Liver (tissue), 8 donors: ENCODE measurements at regions not wholly inside any gene's neighbourhood (a gene's known extent, or its start where the extent isn't known, plus 50 kb on each side); places are given as distances from the start of the nearest gene placed in this dataset.

Source experiments
- DNase-seq: peaks from one replicate; pipeline ENCODE4 v3.0.0-alpha.2; 2017; ENCODE audit warnings: low spot score
- H3K27ac ChIP-seq, 2 donors: one replicate each; pipeline ENCODE4 v1.7.0; 2013; ENCODE audit warnings: inconsistent platforms in 2 of 2, low read length in 2 of 2, control low read depth in 1 of 2, low read depth in 1 of 2, mild to moderate bottlenecking in 1 of 2
- H3K27me3 ChIP-seq, 4 donors: one replicate each; pipeline versions ENCODE4 v1.6.1 to v1.7.0; 2013; ENCODE audit warnings: low read length in 3 of 4, inconsistent platforms in 1 of 4, mild to moderate bottlenecking in 1 of 4, moderate library complexity in 1 of 4; ENCODE audit not compliant: control insufficient read depth in 4 of 4, insufficient read depth in 4 of 4
- H3K36me3 ChIP-seq, 4 donors: one replicate each; pipeline versions ENCODE4 v1.6.1 to v1.7.0; 2013; ENCODE audit warnings: low read length in 3 of 4, mild to moderate bottlenecking in 3 of 4, low read depth in 1 of 4, moderate library complexity in 1 of 4; ENCODE audit not compliant: control insufficient read depth in 4 of 4, insufficient read depth in 3 of 4
- H3K4me1 ChIP-seq, 4 donors: one replicate each; pipeline versions ENCODE4 v1.6.1 to v1.7.0; 2013; ENCODE audit warnings: low read length in 3 of 4, mild to moderate bottlenecking in 3 of 4, moderate library complexity in 1 of 4; ENCODE audit not compliant: control insufficient read depth in 4 of 4, insufficient read depth in 4 of 4
- H3K4me3 ChIP-seq, 3 donors: one replicate each; pipeline versions ENCODE4 v1.6.1 to v1.7.0; 2013; ENCODE audit warnings: low read length in 3 of 3, control low read depth in 1 of 3, low read depth in 1 of 3, mild to moderate bottlenecking in 1 of 3
- H3K9ac ChIP-seq, 2 donors: one replicate each; pipeline ENCODE4 v1.7.0; 2013; ENCODE audit warnings: low read length in 2 of 2, mild to moderate bottlenecking in 2 of 2, moderate library complexity in 2 of 2, control low read depth in 1 of 2, low read depth in 1 of 2
- H3K9me3 ChIP-seq, 4 donors: one replicate each; pipeline versions ENCODE4 v1.6.1 to v1.7.0; 2013; ENCODE audit warnings: low read length in 3 of 4; ENCODE audit not compliant: control insufficient read depth in 4 of 4
- FOXA1 ChIP-seq: IDR thresholded peaks from 2 replicates; pipeline ENCODE4 v1.6.1; 2016; ENCODE audit warnings: antibody characterized with exemption
- FOXA2 ChIP-seq: IDR thresholded peaks from 2 replicates; pipeline ENCODE4 v1.6.1; 2016; ENCODE audit warnings: antibody characterized with exemption
- GABPA ChIP-seq, 2 donors: IDR thresholded peaks in 1 of 2; conservative IDR thresholded peaks in 1 of 2; 2 replicates each; pipeline ENCODE4 v1.6.1; 2016; ENCODE audit warnings: antibody characterized with exemption in 2 of 2, mild to moderate bottlenecking in 1 of 2, moderate library complexity in 1 of 2
- HNF4A ChIP-seq, 2 donors: conservative IDR thresholded peaks; 2 replicates each; pipeline ENCODE4 v1.6.1; 2016; ENCODE audit warnings: antibody characterized with exemption in 2 of 2, mild to moderate bottlenecking in 2 of 2
- JUND ChIP-seq, 2 donors: IDR thresholded peaks; 2 replicates each; pipeline ENCODE4 v1.6.1; 2016; ENCODE audit warnings: antibody characterized with exemption in 2 of 2
- NR2F2 ChIP-seq: IDR thresholded peaks from 2 replicates; pipeline ENCODE4 v1.6.1; 2016; ENCODE audit warnings: antibody characterized with exemption
- RXRA ChIP-seq, 2 donors: IDR thresholded peaks; 2 replicates each; pipeline ENCODE4 v1.6.1; 2017 to 2018; ENCODE audit warnings: antibody characterized with exemption in 2 of 2, mild to moderate bottlenecking in 1 of 2
- SP1 ChIP-seq: IDR thresholded peaks from 2 replicates; pipeline ENCODE4 v1.6.1; 2018; ENCODE audit warnings: antibody characterized with exemption, mild to moderate bottlenecking
- TAF1 ChIP-seq: conservative IDR thresholded peaks from 2 replicates; pipeline ENCODE4 v1.6.1; 2016; ENCODE audit warnings: antibody characterized with exemption, mild to moderate bottlenecking
- YY1 ChIP-seq: IDR thresholded peaks from 2 replicates; pipeline ENCODE4 v1.6.1; 2016; ENCODE audit warnings: antibody characterized with exemption, mild to moderate bottlenecking
- WGBS: extraction: QIAGEN DNeasy Blood & Tissue Kit; methylation state at CpG from one replicate; pipeline ENCODE4 v1.1.7; 2013; 5-methylcytosine and 5-hydroxymethylcytosine counted together
- TF ChIP-seq, protein P1 (sequence below): IDR thresholded peaks from 2 replicates; pipeline ENCODE4 v1.6.1; 2016; ENCODE audit warnings: antibody characterized with exemption, mild to moderate bottlenecking
- TF ChIP-seq, protein P2 (sequence below): IDR thresholded peaks from 2 replicates; pipeline ENCODE4 v1.6.1; 2016; ENCODE audit warnings: antibody characterized with exemption
- TF ChIP-seq, protein P3 (sequence below): IDR thresholded peaks from 2 replicates; pipeline ENCODE4 v1.6.1; 2016; ENCODE audit warnings: antibody characterized with exemption
- TF ChIP-seq, protein P4 (sequence below): fragments of 150-350 bp; IDR thresholded peaks from 2 replicates; pipeline ENCODE4 v1.5.1; 2017; ENCODE audit warnings: improper control_type of control experiment, low read depth, low read length; ENCODE audit not compliant: missing input control
- donor health status: healthy.
- donor health status: healthy.
- donor health status: healthy.
- donor health status: healthy.
- donor health status: healthy.

DNA sequence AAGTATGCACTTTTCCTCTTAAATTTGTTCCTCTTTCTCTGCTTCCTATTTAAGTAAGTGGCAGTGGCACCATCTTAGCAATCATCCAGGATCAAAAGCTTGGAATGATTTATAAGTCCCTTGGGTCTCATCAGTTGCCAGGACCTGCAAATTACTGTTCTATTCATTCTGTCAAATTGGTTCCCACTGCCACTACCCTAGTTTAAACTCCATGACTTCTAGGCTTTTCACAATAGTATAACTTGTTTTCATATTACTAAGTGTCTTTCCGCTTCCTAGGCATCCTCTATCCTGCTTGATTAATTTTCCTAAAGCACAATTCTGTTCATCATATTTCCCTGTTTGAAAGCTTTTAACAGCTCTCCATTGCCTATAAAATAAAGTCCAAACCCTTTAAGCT lies 363.9 kb upstream of the MEF2C start:
- no peak for DNase-seq
- Histone ChIP-seq H3K9ac (no peak overlapping the region), H3K4me1 (no peaks in the 10 kb centered on the region), H3K27me3 (peaks cover 0 to 2% (median 0%) of the 10 kb centered on the region in 4 donors), H3K9me3 (no peaks in the 10 kb centered on the region), H3K36me3 (no peaks in the 10 kb centered on the region), H3K4me3 (no peak overlapping the region), H3K27ac (no peak overlapping the region)
- TF ChIP-seq, protein P1, sequence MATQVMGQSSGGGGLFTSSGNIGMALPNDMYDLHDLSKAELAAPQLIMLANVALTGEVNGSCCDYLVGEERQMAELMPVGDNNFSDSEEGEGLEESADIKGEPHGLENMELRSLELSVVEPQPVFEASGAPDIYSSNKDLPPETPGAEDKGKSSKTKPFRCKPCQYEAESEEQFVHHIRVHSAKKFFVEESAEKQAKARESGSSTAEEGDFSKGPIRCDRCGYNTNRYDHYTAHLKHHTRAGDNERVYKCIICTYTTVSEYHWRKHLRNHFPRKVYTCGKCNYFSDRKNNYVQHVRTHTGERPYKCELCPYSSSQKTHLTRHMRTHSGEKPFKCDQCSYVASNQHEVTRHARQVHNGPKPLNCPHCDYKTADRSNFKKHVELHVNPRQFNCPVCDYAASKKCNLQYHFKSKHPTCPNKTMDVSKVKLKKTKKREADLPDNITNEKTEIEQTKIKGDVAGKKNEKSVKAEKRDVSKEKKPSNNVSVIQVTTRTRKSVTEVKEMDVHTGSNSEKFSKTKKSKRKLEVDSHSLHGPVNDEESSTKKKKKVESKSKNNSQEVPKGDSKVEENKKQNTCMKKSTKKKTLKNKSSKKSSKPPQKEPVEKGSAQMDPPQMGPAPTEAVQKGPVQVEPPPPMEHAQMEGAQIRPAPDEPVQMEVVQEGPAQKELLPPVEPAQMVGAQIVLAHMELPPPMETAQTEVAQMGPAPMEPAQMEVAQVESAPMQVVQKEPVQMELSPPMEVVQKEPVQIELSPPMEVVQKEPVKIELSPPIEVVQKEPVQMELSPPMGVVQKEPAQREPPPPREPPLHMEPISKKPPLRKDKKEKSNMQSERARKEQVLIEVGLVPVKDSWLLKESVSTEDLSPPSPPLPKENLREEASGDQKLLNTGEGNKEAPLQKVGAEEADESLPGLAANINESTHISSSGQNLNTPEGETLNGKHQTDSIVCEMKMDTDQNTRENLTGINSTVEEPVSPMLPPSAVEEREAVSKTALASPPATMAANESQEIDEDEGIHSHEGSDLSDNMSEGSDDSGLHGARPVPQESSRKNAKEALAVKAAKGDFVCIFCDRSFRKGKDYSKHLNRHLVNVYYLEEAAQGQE, result no peak
- WGBS, result 93% methylated on average over 1 of the region's 1 CpG

DNA sequence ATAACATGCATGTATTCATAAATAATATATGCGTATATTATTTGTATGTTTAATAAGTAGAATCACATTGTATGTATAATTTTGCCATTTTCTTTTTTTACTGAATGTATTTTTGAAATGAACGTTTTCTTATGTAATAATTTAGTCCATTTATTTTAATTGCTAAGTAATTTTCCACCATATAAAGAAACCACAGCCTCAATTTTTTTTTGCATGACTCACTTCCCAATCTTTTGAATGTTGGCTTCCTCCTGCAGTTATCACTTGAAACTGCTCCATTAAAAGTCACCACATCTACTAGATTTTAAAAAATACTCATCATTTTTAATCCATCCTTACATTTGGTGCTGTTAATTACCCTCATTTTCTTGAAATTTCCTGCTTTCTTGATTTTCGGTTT lies 363.3 kb upstream of the MEF2C start:
- peaks cover 0 to 2% (median 0%) of the 10 kb centered on the region in 4 donors for H3K27me3 ChIP-seq
- no peak for DNase-seq
- 65% methylated on average over 3 of the region's 3 CpGs for WGBS
- no peak for TF ChIP-seq RXRA (IDR thresholded peaks at IDR 0.05)
- no peak for TF ChIP-seq NR2F2
- TF ChIP-seq JUND (IDR thresholded peaks at IDR 0.05), result no peak
- TF ChIP-seq, protein P1, result no peak
- TF ChIP-seq, protein P2, sequence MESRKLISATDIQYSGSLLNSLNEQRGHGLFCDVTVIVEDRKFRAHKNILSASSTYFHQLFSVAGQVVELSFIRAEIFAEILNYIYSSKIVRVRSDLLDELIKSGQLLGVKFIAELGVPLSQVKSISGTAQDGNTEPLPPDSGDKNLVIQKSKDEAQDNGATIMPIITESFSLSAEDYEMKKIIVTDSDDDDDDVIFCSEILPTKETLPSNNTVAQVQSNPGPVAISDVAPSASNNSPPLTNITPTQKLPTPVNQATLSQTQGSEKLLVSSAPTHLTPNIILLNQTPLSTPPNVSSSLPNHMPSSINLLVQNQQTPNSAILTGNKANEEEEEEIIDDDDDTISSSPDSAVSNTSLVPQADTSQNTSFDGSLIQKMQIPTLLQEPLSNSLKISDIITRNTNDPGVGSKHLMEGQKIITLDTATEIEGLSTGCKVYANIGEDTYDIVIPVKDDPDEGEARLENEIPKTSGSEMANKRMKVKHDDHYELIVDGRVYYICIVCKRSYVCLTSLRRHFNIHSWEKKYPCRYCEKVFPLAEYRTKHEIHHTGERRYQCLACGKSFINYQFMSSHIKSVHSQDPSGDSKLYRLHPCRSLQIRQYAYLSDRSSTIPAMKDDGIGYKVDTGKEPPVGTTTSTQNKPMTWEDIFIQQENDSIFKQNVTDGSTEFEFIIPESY, result no peak
- TF ChIP-seq FOXA2, result no peak
- no peak for TF ChIP-seq GABPA (IDR thresholded peaks at IDR 0.05 in 1 of 2, conservative IDR thresholded peaks at IDR 0.05 in 1 of 2)
- TF ChIP-seq, protein P3, sequence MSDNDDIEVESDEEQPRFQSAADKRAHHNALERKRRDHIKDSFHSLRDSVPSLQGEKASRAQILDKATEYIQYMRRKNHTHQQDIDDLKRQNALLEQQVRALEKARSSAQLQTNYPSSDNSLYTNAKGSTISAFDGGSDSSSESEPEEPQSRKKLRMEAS, result no peak
- TF ChIP-seq SP1, result no peak
- TF ChIP-seq, protein P4, sequence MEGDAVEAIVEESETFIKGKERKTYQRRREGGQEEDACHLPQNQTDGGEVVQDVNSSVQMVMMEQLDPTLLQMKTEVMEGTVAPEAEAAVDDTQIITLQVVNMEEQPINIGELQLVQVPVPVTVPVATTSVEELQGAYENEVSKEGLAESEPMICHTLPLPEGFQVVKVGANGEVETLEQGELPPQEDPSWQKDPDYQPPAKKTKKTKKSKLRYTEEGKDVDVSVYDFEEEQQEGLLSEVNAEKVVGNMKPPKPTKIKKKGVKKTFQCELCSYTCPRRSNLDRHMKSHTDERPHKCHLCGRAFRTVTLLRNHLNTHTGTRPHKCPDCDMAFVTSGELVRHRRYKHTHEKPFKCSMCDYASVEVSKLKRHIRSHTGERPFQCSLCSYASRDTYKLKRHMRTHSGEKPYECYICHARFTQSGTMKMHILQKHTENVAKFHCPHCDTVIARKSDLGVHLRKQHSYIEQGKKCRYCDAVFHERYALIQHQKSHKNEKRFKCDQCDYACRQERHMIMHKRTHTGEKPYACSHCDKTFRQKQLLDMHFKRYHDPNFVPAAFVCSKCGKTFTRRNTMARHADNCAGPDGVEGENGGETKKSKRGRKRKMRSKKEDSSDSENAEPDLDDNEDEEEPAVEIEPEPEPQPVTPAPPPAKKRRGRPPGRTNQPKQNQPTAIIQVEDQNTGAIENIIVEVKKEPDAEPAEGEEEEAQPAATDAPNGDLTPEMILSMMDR, result no peak
- no peak for TF ChIP-seq TAF1
- no peak for TF ChIP-seq HNF4A (conservative IDR thresholded peaks at IDR 0.05)
- no peak for TF ChIP-seq YY1
- no peak for TF ChIP-seq FOXA1
- no peak overlapping the region for H3K27ac ChIP-seq
- no peak overlapping the region for H3K4me3 ChIP-seq
- H3K4me1 ChIP-seq, result no peaks in the 10 kb centered on the region
- H3K36me3 ChIP-seq, result no peaks in the 10 kb centered on the region
- no peaks in the 10 kb centered on the region for H3K9me3 ChIP-seq
- H3K9ac ChIP-seq, result no peak overlapping the region
